T-helper 17 cell (primary cell): ENCODE measurements at regions not wholly inside any gene's neighbourhood (a gene's known extent, or its start where the extent isn't known, plus 50 kb on each side); places are given as distances from the start of the nearest gene placed in this dataset.

Source experiments
- ATAC-seq: fragments of 150-1000 bp; cut with Tn5 transposase; 2 replicates; pipeline ENCODE4 v1.10.0; 2021; ENCODE audit warnings: mild to moderate bottlenecking, moderate library complexity
- DNase-seq, 3 donors: peaks; one replicate each; pipeline versions ENCODE4 v3.0.0 to v3.0.0-alpha.2; 2020 to 2021
- H3K9me3 ChIP-seq: one replicate; pipeline ENCODE4 v1.7.0; 2013; ENCODE audit warnings: low read length, mild to moderate bottlenecking; ENCODE audit not compliant: control insufficient read depth, poor library complexity, severe bottlenecking
- H3K27ac Mint-ChIP-seq: one replicate; pipeline ENCODE4 v1.8.0; 2022; ENCODE audit warnings: mild to moderate bottlenecking, moderate library complexity, mixed read lengths
- H3K27me3 Mint-ChIP-seq: one replicate; pipeline ENCODE4 v1.8.0; 2022; ENCODE audit warnings: mixed read lengths
- H3K36me3 Mint-ChIP-seq: one replicate; pipeline ENCODE4 v1.8.0; 2022; ENCODE audit warnings: low read depth, mixed read lengths
- H3K4me1 Mint-ChIP-seq: one replicate; pipeline ENCODE4 v1.8.0; 2022; ENCODE audit warnings: mild to moderate bottlenecking, mixed read lengths
- H3K4me3 Mint-ChIP-seq: one replicate; pipeline ENCODE4 v1.8.0; 2022; ENCODE audit warnings: mild to moderate bottlenecking, moderate library complexity, mixed read lengths

DNA sequence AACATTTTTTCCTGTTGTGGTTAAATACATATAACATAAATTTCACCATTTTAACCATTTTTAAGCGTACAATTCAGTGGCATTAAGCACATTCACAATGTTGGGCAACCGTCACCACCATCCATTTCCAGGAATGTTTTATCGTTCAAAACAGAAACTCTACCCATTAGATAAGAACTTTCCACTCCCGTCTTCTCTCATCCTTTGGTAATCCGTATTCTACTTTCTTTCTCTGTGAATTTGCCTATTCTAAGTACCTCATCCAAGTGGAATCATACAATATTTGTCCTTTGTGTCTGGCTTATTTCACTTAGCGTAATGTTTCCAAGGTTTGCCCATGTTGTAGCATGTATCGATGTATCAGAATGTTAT is 336.0 kb downstream of the RRAGC start:
- H3K4me3 Mint-ChIP-seq: no peak overlapping the region
- H3K4me1 Mint-ChIP-seq: peaks cover 17% of the 10 kb centered on the region
- no peak for ATAC-seq
- H3K9me3 ChIP-seq: no peaks in the 10 kb centered on the region
- no peak for DNase-seq
- peaks cover 42% of the 10 kb centered on the region for H3K27me3 Mint-ChIP-seq
- no peak overlapping the region for H3K27ac Mint-ChIP-seq
- H3K36me3 Mint-ChIP-seq: no peaks in the 10 kb centered on the region

GRCh38 chr1:38522915-38523567 is 336.5 kb downstream of the RRAGC start:
- Mint-ChIP-seq H3K27me3 (peaks cover 46% of the 10 kb centered on the region), H3K36me3 (no peaks in the 10 kb centered on the region), H3K4me1 (peaks cover 15% of the 10 kb centered on the region), H3K27ac (no peak overlapping the region), H3K4me3 (no peak overlapping the region)
- ATAC-seq: no peak
- H3K9me3 ChIP-seq: no peaks in the 10 kb centered on the region
- DNase-seq: no peak

DNA sequence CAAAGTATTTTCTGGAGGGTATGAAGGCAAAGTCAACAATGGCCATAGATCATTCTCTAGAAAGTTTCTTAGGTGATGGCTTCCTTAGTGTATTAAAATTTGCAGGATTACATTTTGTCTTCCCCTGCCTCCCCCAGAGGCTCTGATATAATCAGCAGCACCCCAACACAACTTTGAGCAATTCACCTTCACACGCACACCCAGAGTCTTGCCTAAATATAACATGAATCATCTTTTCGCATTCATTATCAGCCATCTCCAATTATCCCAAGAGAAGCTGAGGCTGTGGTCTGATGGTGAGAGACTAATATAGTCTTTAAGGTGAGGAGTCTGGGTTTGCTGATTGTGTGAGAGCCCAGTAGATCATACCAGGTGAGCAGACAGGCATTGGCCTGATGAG is 343.0 kb downstream of the RRAGC start:
- Mint-ChIP-seq H3K36me3 (no peaks in the 10 kb centered on the region), H3K27ac (no peak overlapping the region), H3K4me1 (peaks cover 6% of the 10 kb centered on the region), H3K27me3 (peaks cover 38% of the 10 kb centered on the region), H3K4me3 (no peak overlapping the region)
- ATAC-seq (no peak), DNase-seq (no peak)
- no peaks in the 10 kb centered on the region for H3K9me3 ChIP-seq

- Mint-ChIP-seq H3K36me3 (no peaks in the 10 kb centered on the region), H3K27ac (no peak overlapping the region), H3K4me3 (no peak overlapping the region), H3K4me1 (no peaks in the 10 kb centered on the region), H3K27me3 (peaks cover 58% of the 10 kb centered on the region)
- no peaks in the 10 kb centered on the region for H3K9me3 ChIP-seq
- no peak for ATAC-seq
- no peak for DNase-seq
Measured at GRCh38 chr1:38512789-38513188, 346.8 kb downstream of the RRAGC start.

DNA sequence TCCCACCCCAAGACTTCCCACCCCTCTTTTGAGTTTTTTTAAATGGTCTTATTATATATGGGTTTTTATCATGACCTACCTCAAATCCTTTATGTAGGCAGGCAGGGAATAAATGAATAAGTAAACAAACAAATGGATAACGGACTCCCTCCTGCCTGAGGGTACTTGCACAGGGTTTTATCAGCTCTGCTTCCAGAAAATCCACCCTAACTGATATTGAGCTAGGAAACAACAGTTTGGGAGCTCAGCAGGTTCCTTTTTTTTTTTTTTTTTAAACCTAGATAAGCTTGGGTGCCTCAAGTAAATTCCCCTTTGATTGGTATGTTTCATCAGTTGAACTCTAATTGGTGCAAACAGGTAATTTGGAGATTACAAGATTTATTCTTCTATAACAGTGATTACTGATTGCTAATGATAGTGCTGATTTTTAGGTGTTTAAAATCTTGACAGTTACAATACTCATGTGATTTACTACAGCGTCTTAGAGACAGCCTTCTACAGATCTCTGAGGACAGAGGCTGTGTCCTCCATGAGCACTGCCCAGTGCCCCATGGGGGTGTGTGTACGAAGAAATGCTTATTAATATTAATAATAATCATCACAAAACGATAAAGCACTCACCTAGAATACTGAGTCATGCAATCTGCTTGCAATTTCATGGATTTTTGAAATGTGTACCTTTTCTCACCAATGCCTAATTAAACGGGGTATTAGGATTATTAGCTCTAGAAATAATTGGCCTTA is 347.4 kb downstream of the RRAGC start:
- no peak for ATAC-seq
- no peaks in the 10 kb centered on the region for H3K9me3 ChIP-seq
- no peak overlapping the region for H3K4me3 Mint-ChIP-seq
- no peak overlapping the region for H3K27ac Mint-ChIP-seq
- peaks cover 57% of the 10 kb centered on the region for H3K27me3 Mint-ChIP-seq
- H3K4me1 Mint-ChIP-seq: no peaks in the 10 kb centered on the region
- DNase-seq: no peak
- H3K36me3 Mint-ChIP-seq: no peaks in the 10 kb centered on the region

DNA sequence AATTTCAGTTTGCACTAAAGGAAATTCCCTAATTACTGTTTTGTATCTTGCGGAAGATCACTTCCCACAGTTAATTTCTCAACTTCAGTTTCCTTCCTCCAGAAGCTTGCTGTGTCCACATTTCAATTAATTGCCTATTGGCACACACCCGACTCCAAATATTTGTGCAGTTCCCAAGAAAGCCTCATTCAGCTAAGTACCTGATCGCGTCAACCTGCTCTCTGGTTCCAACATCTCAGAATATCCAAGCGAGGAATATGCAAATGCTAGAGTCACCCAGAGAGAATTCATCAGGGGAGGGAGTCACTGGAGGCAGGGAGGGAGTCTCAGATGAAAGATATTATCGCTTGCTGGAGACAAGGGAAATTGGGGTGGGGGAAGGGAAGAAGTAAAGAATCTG is 351.3 kb downstream of the RRAGC start:
- Mint-ChIP-seq H3K27me3 (peaks cover 89% of the 10 kb centered on the region), H3K27ac (no peak overlapping the region), H3K4me1 (peaks cover 3% of the 10 kb centered on the region), H3K4me3 (no peak overlapping the region), H3K36me3 (peaks cover 2% of the 10 kb centered on the region)
- H3K9me3 ChIP-seq: no peaks in the 10 kb centered on the region
- no peak for ATAC-seq
- no peak for DNase-seq

GRCh38 chr1:38507563-38507962 is 352.0 kb downstream of the RRAGC start:
- DNase-seq: no peak
- H3K4me1 Mint-ChIP-seq: peaks cover 3% of the 10 kb centered on the region
- peaks cover 2% of the 10 kb centered on the region for H3K36me3 Mint-ChIP-seq
- no peak for ATAC-seq
- H3K27me3 Mint-ChIP-seq: peaks cover 89% of the 10 kb centered on the region
- H3K4me3 Mint-ChIP-seq: no peak overlapping the region
- H3K9me3 ChIP-seq: no peaks in the 10 kb centered on the region
- no peak overlapping the region for H3K27ac Mint-ChIP-seq

- DNase-seq: no peak
- Mint-ChIP-seq H3K27ac (no peak overlapping the region), H3K27me3 (peaks cover 92% of the 10 kb centered on the region), H3K4me3 (no peak overlapping the region), H3K4me1 (peaks cover 3% of the 10 kb centered on the region), H3K36me3 (peaks cover 2% of the 10 kb centered on the region)
- no peaks in the 10 kb centered on the region for H3K9me3 ChIP-seq
- no peak for ATAC-seq
Measured at GRCh38 chr1:38505944-38506343, 353.6 kb downstream of the RRAGC start.

- Mint-ChIP-seq H3K36me3 (peaks cover 4% of the 10 kb centered on the region), H3K4me3 (no peak overlapping the region), H3K27me3 (peaks cover 88% of the 10 kb centered on the region), H3K4me1 (peaks cover 6% of the 10 kb centered on the region), H3K27ac (no peak overlapping the region)
- ATAC-seq: no peak
- no peak for DNase-seq
- H3K9me3 ChIP-seq: no peaks in the 10 kb centered on the region
Measured at GRCh38 chr1:38502758-38503157, 356.8 kb downstream of the RRAGC start.

- ATAC-seq: no peak
- no peak for DNase-seq
- Mint-ChIP-seq H3K4me1 (peaks cover 5% of the 10 kb centered on the region), H3K27me3 (peaks cover 76% of the 10 kb centered on the region), H3K27ac (no peak overlapping the region), H3K4me3 (no peak overlapping the region), H3K36me3 (peaks cover 4% of the 10 kb centered on the region)
- no peaks in the 10 kb centered on the region for H3K9me3 ChIP-seq
Measured at GRCh38 chr1:38500891-38501290, 358.7 kb downstream of the RRAGC start.

GRCh38 chr1:38500352-38500751 is 359.2 kb downstream of the RRAGC start:
- peaks cover 71% of the 10 kb centered on the region for H3K27me3 Mint-ChIP-seq
- no peak overlapping the region for H3K27ac Mint-ChIP-seq
- DNase-seq (no peak), ATAC-seq (no peak)
- H3K36me3 Mint-ChIP-seq: peaks cover 4% of the 10 kb centered on the region
- H3K4me1 Mint-ChIP-seq: peaks cover 5% of the 10 kb centered on the region
- H3K4me3 Mint-ChIP-seq: no peak overlapping the region
- H3K9me3 ChIP-seq: no peaks in the 10 kb centered on the region

- no peak for ATAC-seq
- no peak for DNase-seq
- peaks cover 5% of the 10 kb centered on the region for H3K4me1 Mint-ChIP-seq
- peaks cover 4% of the 10 kb centered on the region for H3K36me3 Mint-ChIP-seq
- no peak overlapping the region for H3K4me3 Mint-ChIP-seq
- no peaks in the 10 kb centered on the region for H3K9me3 ChIP-seq
- H3K27ac Mint-ChIP-seq: no peak overlapping the region
- H3K27me3 Mint-ChIP-seq: peaks cover 55% of the 10 kb centered on the region
Measured at GRCh38 chr1:38498686-38499085, 360.9 kb downstream of the RRAGC start.

DNA sequence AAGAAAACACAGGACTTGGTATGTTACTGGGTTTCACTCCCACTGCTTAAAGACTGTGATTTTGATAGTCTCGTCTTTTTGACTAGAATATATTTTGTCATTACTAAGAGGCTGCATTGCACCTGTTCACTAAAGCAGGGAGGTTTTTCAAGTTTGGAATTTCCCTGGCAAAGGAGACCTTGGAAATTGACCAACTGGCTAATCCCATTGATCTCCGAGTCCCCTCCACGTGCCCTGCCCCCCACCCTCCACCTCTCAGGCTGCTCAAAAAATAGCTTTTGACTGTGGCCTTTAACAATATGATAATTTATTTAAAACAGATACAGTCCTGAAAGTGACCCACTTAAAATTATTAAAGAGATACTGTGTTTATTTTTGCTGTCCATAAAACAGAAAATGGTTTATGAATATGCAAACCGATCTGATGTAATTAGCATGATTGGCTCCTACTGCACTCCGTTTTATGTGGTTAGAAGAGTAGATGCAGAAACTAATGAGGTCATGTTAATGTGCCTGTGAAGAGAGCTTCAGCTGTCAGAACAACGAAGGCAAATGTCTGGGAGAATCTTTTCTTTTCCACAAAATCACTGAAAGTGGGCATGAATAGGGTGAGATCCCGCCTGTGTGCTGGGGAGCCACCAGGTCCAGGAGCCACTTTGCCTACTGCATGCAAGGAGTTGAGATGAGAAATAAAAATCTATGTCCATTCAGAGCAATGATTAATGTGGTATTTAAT is 361.5 kb downstream of the RRAGC start:
- DNase-seq (no peak), ATAC-seq (no peak)
- Mint-ChIP-seq H3K4me3 (no peak overlapping the region), H3K36me3 (peaks cover 2% of the 10 kb centered on the region), H3K27me3 (peaks cover 49% of the 10 kb centered on the region), H3K27ac (no peak overlapping the region), H3K4me1 (peaks cover 5% of the 10 kb centered on the region)
- no peaks in the 10 kb centered on the region for H3K9me3 ChIP-seq
